ENCODE measurements at regions not wholly inside any gene's neighbourhood (a gene's known extent, or its start where the extent isn't known, plus 50 kb on each side); places are given as distances from the start of the nearest gene placed in this dataset.

DNA sequence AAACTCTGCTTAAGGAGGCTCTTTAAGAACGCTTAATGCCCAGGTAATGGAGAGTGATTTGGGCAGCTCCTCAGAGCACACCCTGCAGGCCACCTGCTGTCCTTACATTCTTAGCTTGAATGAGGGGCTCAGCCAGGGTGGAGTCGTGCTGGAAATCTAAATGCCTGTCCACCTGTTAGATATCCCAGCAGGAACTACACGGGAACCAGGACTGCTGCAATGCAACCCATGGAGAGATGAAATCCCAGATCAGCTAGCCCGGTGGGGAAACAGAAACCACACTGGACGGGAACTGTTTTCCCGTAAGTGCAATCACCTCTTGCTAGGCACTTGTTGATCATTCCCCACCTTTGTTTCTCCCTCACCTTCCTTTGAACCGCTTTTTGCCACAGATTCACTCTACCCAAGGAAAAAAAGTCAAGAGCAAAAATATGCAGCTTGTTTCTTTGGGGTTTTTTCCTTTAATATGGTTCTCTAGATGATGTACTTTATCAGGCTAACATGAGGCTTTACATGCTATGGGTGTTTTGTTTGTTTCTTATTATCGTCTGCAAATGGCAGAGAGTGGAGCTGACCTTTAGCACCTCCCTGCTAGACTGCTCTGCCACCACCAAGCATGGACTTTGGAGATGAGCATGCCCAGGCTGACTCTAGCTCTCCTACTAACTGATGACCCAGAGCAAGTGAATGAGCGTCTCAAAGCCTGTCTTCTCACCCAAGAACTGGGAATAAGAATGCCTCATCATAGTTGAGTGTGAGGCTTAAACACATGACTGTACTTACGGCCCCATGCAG lies 125.9 kb upstream of the TNFAIP3 start:
- ChIA-PET CTCF (no interaction called here), POLR2A (no interaction called here)
- TF ChIP-seq, protein P1, sequence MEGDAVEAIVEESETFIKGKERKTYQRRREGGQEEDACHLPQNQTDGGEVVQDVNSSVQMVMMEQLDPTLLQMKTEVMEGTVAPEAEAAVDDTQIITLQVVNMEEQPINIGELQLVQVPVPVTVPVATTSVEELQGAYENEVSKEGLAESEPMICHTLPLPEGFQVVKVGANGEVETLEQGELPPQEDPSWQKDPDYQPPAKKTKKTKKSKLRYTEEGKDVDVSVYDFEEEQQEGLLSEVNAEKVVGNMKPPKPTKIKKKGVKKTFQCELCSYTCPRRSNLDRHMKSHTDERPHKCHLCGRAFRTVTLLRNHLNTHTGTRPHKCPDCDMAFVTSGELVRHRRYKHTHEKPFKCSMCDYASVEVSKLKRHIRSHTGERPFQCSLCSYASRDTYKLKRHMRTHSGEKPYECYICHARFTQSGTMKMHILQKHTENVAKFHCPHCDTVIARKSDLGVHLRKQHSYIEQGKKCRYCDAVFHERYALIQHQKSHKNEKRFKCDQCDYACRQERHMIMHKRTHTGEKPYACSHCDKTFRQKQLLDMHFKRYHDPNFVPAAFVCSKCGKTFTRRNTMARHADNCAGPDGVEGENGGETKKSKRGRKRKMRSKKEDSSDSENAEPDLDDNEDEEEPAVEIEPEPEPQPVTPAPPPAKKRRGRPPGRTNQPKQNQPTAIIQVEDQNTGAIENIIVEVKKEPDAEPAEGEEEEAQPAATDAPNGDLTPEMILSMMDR (IDR thresholded peaks at IDR 0.05) = no peak
- no peak for TF ChIP-seq POLR2AphosphoS5 (IDR thresholded peaks at IDR 0.05; ENCODE audit: low read depth, low read length)
- no peak for TF ChIP-seq TCF7L2 (IDR thresholded peaks at IDR 0.05; ENCODE audit: low read depth, low read length)
- TF ChIP-seq, protein P2, sequence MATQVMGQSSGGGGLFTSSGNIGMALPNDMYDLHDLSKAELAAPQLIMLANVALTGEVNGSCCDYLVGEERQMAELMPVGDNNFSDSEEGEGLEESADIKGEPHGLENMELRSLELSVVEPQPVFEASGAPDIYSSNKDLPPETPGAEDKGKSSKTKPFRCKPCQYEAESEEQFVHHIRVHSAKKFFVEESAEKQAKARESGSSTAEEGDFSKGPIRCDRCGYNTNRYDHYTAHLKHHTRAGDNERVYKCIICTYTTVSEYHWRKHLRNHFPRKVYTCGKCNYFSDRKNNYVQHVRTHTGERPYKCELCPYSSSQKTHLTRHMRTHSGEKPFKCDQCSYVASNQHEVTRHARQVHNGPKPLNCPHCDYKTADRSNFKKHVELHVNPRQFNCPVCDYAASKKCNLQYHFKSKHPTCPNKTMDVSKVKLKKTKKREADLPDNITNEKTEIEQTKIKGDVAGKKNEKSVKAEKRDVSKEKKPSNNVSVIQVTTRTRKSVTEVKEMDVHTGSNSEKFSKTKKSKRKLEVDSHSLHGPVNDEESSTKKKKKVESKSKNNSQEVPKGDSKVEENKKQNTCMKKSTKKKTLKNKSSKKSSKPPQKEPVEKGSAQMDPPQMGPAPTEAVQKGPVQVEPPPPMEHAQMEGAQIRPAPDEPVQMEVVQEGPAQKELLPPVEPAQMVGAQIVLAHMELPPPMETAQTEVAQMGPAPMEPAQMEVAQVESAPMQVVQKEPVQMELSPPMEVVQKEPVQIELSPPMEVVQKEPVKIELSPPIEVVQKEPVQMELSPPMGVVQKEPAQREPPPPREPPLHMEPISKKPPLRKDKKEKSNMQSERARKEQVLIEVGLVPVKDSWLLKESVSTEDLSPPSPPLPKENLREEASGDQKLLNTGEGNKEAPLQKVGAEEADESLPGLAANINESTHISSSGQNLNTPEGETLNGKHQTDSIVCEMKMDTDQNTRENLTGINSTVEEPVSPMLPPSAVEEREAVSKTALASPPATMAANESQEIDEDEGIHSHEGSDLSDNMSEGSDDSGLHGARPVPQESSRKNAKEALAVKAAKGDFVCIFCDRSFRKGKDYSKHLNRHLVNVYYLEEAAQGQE (IDR thresholded peaks at IDR 0.05; ENCODE audit: insufficient read depth in 1 of 2, low read depth in 2 of 2, low read length in 1 of 2) = no peak
- no peak for TF ChIP-seq SIN3A (IDR thresholded peaks at IDR 0.05; ENCODE audit: borderline replicate concordance, insufficient read depth, low read depth, low read length)
- BruUV-seq (replicated peaks) = no TSS peak
- no peaks in the 10 kb centered on the region for H3K9me3 ChIP-seq (ENCODE audit: control insufficient read depth, insufficient read depth, low read depth, low read length)
- H3K27me3 ChIP-seq (ENCODE audit: control insufficient read depth, insufficient read depth, low read length) = peaks cover 2% of the 10 kb centered on the region; the same call in 1 of the 2 replicates
- no peak overlapping the region for H3K4me3 ChIP-seq (ENCODE audit: low read depth in 2 of 2, low read length in 2 of 2)
- no peaks in the 10 kb centered on the region for H3K36me3 ChIP-seq (ENCODE audit: control insufficient read depth, insufficient read depth, low read length)
- intact Hi-C loops (cut with micrococcal nuclease; ENCODE audit: unreplicated experiment) (no loop called here), in situ Hi-C loops (cut with HindIII; ENCODE audit: low pct_unique_long_range_greater_than_20kb, low sequenced_read_pairs) (no loop called here)
- DNase-seq (ENCODE audit: low read depth, low spot score) (no peak), ATAC-seq (no peak)
- H3K4me1 ChIP-seq (ENCODE audit: control insufficient read depth, insufficient read depth, low read length) = no peaks in the 10 kb centered on the region
- no peak overlapping the region for H3K27ac ChIP-seq (ENCODE audit: low read length)

DNA sequence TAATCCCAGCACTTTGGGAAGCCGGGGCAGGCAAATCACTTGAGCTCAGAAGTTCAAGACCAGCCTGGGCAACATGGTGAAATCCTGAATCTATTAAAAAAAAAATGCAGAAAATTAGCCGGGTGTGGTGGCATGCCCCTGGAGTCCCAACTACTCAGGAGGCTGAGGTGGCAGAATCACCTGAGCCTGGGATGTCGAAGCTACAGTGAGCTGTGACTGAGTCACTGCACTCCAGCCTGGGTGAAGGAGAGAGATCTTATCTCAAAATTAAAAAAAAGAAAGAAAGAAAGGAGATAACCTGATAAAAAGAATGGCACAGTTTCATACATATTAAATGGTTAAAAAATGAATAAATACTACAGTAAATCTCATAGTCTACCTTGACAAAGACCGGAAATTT lies 123.6 kb upstream of the TNFAIP3 start:
- Histone ChIP-seq H3K9me3 (ENCODE audit: control insufficient read depth, insufficient read depth, low read depth, low read length) (no peaks in the 10 kb centered on the region), H3K4me3 (ENCODE audit: low read depth in 2 of 2, low read length in 2 of 2) (no peak overlapping the region), H3K4me1 (ENCODE audit: control insufficient read depth, insufficient read depth, low read length) (no peaks in the 10 kb centered on the region), H3K36me3 (ENCODE audit: control insufficient read depth, insufficient read depth, low read length) (no peaks in the 10 kb centered on the region), H3K27me3 (ENCODE audit: control insufficient read depth, insufficient read depth, low read length) (peaks cover 2% of the 10 kb centered on the region; the same call in 1 of the 2 replicates), H3K27ac (ENCODE audit: low read length) (no peak overlapping the region)
- ChIA-PET CTCF (no interaction called here), POLR2A (no interaction called here)
- TF ChIP-seq, protein P2 (IDR thresholded peaks at IDR 0.05; ENCODE audit: insufficient read depth in 1 of 2, low read depth in 2 of 2, low read length in 1 of 2) = no peak
- TF ChIP-seq, protein P1 (IDR thresholded peaks at IDR 0.05) = no peak
- TF ChIP-seq POLR2AphosphoS5 (IDR thresholded peaks at IDR 0.05; ENCODE audit: low read depth, low read length) (no peak), SIN3A (IDR thresholded peaks at IDR 0.05; ENCODE audit: borderline replicate concordance, insufficient read depth, low read depth, low read length) (no peak), TCF7L2 (IDR thresholded peaks at IDR 0.05; ENCODE audit: low read depth, low read length) (no peak)
- BruUV-seq (replicated peaks) = no TSS peak
- ATAC-seq (no peak), DNase-seq (ENCODE audit: low read depth, low spot score) (no peak)
- in situ Hi-C loops (cut with HindIII; ENCODE audit: low pct_unique_long_range_greater_than_20kb, low sequenced_read_pairs) (no loop called here), intact Hi-C loops (cut with micrococcal nuclease; ENCODE audit: unreplicated experiment) (no loop called here)

Data from Panc1 (cell line).